GM19452 (cell line): ENCODE measurements at regions not wholly inside any gene's neighbourhood (a gene's known extent, or its start where the extent isn't known, plus 50 kb on each side); places are given as distances from the start of the nearest gene placed in this dataset.

Source experiments
- ATAC-seq: cut with Tn5 transposase; IDR thresholded peaks from one replicate; pipeline ENCODE4 v1.9.1; 2021; ENCODE audit not compliant: unreplicated experiment

DNA sequence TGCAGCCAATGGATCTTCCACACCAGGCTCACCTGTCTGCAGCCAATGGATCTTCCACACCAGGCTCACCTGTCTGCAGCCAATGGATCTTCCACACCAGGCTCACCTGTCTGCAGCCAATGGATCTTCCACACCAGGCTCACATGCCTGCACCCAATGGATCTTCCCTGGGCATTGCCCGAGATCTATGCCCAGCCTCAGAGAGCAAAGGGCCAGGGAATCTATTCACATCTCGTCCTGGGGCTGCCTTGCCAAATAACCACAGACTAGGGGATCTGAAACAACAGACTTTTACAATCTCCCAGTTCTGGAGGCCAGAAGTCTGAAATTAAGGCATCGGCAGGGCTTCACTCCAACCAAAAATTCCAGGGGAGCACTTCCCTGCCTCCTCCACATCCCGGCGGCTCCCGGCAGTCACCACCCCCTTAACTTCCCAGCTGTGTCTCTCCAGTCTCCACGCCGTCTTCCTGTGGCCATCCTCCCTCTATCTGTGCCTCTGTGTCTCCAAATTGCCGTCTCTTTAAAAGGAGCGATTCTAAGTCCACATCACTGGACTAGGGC, 92.4 kb upstream of the PPP2R2D start:
- no peak for ATAC-seq

DNA sequence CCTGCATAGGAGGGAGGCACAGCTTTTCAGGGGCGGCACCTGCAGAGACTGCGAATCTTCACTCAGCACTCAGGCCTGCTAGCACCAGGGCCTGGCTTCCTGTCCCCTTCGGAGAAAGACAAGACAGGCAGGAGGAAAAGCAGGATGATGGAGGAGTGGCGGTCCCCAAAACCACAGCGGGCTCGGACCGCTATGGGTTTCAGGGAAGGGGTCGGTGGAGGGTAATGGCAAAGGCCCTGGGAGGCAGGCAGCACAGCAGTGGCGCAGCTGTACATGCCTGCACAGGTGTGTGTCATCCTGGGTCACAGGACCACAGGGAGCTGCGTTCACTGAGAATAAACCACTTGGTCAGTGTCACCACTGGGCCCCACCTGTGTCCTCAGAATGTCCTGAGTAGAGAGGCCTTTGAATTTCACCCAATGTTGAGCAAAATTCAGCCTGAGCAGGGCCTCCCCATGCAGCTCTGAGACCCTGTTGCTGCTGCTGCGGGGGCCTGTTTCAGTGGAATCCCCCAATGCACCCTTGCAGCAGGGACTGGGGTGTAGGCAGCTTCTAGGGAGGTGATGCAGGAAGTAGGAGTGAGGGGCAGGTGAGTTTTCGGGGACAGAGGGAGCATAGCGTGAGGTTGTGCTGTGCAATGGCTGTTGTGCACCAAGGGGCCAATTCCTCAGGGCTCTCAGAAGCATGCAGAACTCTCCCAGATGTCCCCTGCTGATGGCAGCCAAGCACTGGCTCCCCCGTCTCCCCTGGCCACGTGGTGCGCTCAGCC, 90.6 kb upstream of the PPP2R2D start:
- ATAC-seq: no peak

DNA sequence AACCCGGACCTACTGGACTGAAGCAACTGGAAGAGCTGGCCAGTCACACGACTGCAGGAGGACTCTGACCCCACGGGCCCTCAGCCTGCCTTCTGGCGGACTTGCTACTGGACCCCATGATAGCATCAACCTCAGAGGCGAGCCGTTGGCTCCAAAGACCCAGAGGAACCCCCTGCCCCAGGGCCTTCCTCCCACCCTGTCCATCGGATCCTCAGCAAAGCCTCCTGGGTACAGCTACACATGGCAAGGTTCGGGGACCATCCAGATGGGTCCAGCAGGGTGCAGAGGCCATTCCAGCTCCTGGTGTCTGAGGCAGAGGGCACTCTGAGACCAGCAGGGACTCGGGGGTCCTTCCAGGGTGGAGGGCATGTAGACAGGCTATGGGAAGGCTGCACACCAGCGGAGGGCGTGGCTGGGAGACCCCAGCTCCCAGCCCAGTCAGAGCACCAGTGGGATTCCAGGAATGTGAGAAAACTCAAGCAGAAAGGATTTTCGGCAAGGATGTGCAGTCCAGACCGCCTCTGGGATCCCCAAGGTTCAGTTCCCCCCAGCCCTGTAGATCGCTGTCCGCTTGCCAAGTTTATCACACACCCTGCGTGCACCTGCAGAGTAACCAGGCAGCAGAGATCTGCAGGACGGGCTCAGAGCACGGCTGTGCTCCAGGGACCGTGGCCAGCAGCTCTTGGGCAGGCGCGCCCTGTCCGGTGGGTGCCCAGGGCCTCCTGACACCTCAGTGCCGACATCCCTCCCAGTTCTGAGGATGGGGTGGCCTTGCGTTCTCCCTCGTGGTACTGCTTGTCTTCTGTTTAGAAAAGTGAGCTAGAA, 89.8 kb upstream of the PPP2R2D start:
- no peak for ATAC-seq

DNA sequence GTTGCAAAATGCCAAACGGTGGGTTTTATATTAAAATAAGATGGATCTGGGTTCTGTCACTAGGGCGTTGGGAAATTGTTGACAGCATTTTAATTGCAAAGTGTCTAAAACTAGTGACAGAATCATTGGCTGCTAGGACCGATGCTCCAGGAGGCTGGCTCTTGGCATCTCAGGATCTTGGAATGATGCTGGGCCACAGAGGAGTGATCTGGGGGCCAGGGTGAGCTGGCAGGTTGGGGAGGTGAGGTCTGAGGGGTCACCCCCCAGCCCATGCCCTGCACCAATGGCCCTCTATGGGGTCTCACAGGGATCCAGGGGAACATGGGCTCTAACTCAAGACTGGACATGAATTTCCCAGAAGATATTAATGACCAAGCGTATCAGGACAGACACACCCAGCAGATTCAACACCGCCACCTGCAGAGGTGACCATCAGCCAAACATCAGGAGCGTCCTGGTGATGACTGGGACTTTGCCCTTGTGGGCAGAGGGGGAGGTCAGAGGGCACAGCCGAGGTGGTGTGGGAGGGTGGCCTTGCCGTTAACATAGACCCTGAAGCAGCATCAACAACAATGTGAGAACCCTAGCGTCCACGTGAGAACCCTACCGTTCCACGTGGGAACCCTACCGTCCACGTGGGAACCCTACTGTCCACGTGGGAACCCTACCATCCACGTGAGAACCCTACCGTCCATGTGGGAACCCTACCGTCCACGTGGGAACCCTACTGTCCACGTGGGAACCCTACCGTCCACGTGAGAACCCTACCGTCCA, 89.0 kb upstream of the PPP2R2D start:
- ATAC-seq: no peak

DNA sequence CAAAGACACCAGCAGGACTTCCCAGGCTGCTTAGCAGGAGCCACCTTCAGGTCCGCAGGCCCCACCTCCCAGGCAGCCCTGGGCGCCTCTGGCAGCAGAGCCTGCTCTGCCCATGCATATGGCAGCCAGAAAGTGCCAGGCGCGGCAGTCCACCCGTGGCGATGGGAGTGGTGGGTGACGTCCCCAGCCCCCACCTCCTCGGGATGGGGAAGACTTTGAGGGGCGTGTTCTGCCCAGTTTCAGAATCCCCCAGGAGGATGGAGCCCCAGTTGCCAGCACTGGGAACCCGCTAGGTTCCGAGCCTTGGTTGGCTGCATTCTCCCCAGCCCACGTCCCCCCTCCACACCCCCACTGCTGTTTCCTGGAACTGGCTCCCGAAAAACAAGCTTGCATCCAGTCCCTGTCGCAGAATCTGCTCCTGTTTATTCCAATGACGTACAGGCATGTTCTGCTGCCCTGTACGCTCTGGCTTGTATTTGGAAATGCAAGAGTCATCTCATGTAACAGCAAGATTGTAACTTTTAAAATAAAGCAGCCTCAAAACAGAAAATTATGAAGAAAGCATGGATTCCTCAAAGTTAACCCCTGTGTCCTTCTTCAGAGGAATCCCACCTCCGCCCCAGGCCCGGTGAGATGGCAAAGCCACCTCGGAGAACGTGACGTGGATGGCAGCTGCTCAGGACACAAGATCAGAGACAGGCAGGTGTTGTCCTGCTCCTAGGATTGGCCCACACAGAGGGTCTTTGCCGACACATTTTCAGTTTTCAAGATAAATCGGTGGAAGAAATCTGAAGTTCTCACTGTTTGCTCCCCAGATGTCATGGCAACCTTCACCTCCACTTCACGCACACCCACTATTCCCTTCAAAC, 87.8 kb upstream of the PPP2R2D start:
- ATAC-seq: no peak

DNA sequence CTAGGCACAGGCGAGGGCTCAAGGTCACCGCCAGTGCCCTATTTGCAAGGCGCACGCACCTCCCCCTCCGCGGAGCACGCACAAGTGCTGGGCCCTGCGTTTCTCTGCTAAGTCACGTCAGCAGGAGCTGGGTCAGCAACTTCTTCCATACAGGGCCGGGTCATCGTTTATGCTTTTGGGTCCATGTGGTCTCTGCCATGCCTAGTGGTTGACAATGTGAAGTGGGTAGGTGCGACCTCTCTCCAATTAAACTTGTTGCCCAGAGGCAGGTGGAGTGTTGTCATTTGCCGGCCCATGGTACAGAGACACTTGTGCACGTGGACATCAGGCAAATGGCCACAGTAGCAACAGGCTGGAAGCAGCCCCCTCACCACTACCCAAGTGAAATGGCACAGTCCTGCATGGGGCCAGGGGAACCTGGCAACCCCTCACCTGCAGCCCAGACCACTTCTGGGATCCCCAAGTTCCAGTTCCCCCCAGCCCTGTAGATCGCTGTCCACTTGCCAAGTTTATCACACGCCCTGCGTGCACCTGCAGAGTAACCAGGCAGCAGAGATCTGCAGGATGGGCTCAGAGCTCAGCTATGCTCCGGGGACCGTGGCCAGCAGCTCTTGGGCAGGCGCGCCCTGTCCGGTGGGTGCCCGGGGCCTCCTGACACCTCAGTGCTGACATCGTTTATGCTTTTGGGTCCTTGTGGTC, 86.1 kb upstream of the PPP2R2D start:
- ATAC-seq: no peak

GRCh38 chr10:131815266-131816156, 85.3 kb upstream of the PPP2R2D start:
- ATAC-seq: no peak

GRCh38 chr10:131816157-131816775, 84.5 kb upstream of the PPP2R2D start:
- ATAC-seq: no peak

GRCh38 chr10:131816941-131817700, 83.7 kb upstream of the PPP2R2D start:
- no peak for ATAC-seq

GRCh38 chr10:131817866-131818509, 82.8 kb upstream of the PPP2R2D start:
- no peak for ATAC-seq

GRCh38 chr10:131818510-131819234, 82.1 kb upstream of the PPP2R2D start:
- no peak for ATAC-seq

- ATAC-seq: no peak
Observed at GRCh38 chr10:131819241-131820072, 81.4 kb upstream of the PPP2R2D start.

DNA sequence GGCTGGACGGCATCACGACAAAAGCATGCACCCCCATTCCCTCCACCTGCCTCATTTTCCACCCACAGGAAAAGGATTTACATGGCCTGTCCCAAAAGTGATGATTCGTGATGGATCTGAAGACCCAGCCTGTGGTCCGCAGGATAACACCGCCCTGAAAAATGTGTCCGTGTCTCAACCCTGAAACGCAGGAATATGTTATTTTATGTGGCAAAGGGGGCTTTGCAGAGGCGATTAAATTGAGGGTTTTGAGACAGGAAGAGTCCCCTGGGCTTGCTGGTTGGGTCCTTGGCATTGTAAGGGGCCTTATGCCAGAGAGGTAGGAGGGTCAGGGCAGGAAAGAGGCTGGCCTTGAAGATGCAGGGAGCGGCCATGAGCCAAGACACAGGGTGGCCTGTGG, 80.2 kb upstream of the PPP2R2D start:
- ATAC-seq: no peak

DNA sequence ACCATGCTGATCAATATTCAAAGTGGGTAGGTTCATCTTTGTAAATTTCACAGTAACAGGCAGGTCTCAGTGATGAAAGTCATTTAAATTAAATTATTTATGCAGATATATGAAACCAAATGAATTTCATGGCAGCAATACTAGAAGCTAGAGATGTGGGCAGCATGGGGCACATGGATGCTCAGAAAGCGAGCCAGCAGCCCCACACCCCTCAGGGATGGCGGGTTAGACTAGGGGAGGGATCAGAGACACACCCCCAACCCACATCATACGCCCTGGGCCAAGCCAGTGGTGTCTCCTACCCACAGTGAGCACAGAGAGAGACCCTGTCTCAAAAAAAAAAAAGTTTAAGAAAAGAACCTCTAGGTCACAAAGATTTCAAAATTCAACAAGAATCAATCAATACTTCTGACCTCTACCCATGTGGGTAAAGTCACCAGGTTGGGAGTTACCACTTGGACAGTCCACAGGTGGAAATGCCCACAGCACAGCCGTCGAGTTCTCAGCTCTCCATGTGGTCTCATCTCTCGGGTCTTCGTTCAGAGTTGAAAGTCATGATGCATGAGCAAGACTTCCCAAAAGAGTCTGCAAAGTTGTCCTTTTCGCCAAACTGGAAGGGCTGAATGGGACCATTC, 79.3 kb upstream of the PPP2R2D start:
- ATAC-seq: no peak
